GM19395 (cell line): ENCODE measurements at regions not wholly inside any gene's neighbourhood (a gene's known extent, or its start where the extent isn't known, plus 50 kb on each side); places are given as distances from the start of the nearest gene placed in this dataset.

Experiments
- ATAC-seq: cut with Tn5 transposase; IDR thresholded peaks from one replicate; pipeline ENCODE4 v1.9.1; 2021; ENCODE audit warnings: mild to moderate bottlenecking, moderate library complexity; ENCODE audit not compliant: unreplicated experiment

DNA sequence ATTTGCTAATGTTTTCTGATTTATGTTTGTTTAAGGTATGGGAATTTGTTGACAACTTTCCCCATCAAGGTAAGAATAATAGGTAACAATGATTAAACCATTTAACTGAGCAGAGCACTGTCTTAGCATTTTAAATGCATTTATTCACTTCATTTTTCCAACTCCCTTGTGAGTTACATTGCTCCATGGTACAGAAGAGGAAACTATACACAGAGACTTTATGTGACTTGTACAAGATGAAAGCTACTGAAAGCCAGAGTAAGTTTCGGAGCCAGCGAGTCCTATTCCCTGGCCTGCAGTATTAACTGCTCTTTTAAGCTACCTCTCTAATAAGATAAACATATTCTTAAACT is 708.8 kb downstream of the HDGFL1 start:
- ATAC-seq: no peak

DNA sequence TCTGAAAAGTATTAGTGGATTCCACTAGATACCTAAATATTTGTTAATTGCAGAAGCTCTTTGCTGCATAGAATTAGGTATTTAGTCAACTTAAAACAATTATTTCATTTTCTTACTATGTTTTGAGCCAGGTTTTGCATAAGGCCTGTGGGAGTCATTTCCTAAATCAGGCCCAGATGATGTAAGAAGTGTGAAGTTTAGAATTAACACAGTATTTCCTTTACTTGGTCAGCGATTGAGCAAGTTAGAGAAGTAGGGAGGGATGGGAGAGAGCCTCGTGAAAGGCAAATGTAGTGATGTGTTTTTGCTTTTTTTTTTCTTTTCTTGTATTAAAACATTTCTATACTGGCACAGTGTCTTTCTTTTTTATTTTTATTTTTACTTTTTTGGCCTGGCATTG is 711.1 kb downstream of the HDGFL1 start:
- no peak for ATAC-seq

DNA sequence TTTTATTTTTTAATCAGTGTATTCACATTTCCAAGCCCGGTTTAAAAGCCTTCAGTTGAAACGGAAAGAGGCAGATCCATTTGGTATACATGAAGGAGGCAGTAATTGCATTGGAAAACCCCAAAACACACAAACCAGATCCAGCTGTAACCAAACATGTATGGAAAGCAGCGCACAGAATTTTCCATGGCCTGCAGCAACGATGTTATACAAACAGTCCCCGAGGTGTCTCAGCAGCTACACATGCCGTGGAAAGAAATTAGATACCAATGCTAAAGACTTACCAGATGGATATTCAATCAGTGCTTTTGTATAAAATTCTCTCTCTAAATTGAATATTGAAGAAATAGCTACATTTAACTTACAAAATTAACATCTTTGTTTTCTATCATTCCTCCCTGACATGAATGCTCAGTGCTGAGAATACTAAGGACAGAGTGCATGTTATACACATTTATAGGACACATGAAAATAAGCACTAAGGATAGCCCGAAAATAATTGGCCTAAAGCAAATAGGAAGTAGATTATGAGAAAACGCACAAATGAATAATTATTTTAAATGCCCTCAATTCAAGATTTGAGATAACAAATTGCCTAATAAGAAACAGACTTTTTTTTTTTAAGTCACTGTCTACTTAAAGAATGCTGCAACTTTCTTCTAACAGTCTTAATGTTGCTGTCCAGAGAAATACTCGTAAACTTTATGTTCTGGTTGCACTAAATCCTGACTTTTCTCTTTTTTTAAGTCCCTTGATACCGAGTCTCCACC is 713.1 kb downstream of the HDGFL1 start:
- no peak for ATAC-seq

DNA sequence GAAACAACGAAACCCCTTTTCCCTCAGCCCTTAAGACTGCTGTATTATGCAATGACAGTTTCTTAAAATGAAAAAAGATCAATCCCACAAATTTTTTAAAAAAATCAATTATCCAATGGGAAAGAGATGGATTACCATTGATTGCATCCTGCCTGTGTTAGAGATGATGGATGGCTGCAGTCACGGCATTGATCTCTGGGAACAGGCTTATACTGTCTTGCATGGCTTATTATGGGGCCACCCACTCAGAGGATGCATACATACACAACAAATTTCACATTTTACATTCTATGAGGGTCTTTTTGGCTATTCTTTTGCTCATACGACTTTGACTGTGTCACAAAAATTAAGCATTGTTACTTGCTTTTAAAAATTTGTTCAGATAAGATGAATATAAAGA is 724.3 kb downstream of the HDGFL1 start:
- no peak for ATAC-seq

DNA sequence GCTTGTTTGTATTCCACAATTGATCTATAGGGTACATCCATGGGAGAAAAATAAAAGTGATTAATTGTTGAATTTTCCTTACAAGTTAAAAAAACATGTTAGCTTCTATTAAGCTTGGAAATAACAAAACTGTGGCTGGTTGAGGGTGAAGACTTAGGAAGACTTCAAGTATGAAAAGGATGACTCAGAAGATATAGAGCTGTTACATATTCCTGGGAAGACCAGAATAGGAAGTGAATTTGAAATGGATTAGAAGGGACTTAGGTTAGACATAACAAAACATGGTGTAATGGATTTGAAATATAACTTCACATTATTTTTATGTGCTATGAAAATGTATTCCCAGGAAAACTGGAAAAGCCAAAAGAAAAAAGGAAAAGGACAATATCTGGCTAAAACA is 732.2 kb downstream of the HDGFL1 start:
- ATAC-seq: no peak

DNA sequence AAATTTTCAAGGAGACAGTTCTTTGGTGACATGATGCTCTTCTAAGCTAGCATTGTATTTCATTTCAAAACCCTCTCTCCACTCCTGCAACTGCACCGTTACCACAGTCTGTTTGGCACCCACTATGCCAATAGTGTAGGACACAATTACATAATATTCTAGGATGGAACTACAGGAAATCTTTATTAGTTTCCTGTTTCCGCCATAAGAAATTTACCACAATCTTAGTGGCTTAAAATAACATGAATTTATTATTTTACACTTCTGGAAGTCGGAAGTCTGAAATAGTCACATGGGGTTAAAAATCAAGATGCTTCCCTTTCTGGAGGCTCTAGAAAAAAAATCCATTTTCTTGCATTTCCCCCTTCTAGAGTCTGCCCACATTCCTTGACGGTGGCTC is 733.1 kb downstream of the HDGFL1 start:
- no peak for ATAC-seq

DNA sequence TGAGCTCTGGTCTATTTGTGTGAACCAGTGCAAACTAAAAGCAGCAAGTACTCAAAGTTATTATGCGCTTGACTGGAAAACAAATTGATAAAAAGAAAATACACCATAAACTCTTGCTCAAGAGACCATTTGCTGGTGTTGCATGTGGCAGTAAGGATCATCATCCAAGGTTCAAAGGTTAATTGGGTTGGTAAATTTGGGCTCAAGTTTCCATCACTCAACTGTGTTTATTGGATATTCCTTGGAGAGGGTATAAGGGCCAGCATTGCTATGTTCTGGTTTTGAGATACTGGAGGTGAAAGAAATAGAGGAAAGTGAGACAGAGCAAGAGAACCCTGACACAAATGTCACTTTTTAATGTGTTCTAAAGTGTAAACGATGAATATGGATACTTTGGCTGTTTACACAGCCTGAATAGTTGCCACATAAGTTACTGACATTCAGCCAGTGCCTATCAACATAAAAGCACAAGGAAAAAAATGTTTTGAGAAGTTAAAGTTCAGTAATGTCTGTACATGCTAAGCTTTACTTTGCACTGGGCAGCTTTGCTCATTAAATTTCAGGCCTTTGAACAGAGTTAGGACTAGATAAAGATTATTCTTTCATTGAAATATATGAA is 736.1 kb downstream of the HDGFL1 start:
- no peak for ATAC-seq

DNA sequence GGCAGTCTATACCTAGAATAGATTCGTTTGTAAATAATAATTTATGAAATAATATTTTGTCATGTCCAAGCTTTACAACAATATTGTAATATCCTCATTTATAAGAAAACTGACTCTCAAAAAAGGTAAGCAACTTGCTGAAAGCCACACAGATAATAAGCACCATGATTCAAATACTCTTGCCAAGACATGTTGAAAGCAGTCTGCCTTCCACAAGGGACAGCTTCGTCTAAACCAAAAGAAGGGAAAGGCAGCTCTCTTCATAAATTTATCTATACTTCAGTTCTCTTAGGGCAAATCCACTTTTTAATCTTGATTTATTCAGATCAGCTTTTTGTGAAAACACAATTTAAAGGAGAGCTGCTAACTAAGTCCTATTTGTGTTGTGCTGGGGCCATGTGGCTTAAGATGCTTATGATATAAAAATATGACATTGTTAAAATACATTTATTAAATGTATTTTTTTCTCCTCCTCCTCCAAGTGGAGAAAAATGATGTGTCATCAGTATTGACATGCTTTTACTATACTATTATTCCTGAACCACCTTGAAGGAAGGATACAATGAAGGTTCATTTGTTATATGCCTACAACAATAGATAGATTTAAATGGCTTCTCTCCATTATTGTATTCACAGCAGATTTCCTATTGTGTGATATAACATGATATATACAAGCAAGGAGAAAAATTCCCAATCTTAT is 737.0 kb downstream of the HDGFL1 start:
- ATAC-seq: no peak

DNA sequence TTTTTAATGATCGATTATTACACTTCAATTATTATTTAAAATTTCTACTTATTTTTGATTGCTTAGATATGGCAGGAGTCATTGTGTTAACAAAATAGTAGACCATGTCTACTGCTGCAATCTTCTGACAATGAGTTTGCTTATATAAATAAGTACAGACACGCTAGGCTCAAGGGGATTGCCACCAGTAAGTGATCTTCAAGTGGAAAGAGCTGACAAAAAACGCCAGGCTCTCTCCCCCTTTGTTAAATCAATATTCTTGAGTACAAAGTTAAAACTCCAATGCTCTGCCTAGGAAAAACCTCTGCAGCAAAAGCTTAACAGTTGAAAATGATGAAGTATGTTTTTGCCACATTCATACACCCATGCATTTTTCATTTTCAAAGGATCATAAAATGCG is 738.1 kb downstream of the HDGFL1 start:
- no peak for ATAC-seq

DNA sequence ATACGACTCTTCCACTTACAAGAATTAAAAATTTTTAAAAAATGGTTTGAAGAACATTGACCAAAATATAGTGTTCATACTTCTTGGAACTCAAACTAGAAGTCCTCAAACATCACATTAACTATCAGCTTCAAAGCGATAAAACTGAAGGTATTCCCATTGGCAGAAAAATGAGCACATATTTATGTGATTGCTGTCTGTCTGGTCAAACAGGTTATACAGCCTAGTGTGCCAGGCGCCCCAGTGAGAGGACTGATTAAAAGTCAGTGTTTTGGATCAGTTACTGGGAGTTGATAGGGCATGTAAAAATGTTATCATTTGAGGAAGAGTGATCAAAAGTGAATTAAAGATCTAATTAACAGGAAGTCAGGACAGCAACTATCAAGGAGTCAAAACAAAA is 738.8 kb downstream of the HDGFL1 start:
- no peak for ATAC-seq

DNA sequence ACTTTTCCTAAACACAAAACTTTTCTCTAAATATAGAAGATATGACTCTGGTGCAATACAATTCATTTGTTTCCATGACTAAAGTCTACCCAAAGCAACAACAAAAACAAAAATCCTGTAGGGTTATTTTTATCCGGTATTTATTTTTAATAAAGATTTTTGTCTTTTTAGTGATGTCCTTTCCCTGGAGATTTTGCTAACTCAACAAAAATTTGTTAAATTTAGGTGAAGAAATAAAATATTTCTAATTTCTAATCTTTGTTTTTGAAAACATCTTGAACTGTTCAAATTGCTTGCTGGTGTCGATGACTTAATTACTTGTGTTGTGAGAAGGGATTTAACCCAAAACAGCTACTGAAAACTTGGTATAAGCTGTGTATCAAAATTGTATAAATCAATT is 741.8 kb downstream of the HDGFL1 start:
- no peak for ATAC-seq

DNA sequence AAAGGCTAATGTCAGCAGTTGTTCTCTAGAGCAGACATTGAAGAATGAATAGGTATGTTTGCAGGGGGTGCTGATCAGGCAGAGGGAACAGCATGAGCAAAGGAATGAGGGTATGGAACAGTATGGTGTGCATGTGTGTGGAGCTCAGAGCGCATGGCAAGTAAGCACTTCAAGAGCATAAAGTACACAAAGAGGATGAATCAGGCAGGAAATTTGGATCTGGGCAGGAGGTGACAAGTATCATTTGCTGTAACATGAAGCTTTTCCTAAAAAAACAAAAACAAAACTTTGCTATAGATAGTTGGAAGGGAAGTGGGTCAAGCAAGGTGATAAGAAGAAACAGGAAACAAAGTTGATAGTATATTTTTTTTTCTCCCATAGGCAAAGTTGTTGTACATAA is 746.8 kb downstream of the HDGFL1 start:
- no peak for ATAC-seq

DNA sequence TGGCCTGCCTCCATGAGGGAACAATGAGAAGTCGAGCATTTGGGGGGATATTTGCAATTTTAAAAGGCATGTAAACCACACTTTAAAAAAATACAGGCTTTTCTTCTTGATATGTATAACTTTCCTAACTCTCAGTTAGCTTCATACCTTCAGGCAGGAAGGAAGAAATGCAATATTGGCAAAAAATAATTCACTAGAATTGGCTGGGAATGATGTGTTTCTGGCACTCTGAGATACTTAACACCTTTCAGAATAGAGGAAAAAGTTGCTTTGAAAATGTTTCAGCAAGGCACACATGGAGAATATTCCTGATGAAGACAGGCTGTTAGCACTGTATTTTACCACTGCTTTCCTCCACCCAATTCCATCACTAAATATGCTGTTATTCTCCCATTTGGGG is 747.6 kb downstream of the HDGFL1 start:
- ATAC-seq: no peak

DNA sequence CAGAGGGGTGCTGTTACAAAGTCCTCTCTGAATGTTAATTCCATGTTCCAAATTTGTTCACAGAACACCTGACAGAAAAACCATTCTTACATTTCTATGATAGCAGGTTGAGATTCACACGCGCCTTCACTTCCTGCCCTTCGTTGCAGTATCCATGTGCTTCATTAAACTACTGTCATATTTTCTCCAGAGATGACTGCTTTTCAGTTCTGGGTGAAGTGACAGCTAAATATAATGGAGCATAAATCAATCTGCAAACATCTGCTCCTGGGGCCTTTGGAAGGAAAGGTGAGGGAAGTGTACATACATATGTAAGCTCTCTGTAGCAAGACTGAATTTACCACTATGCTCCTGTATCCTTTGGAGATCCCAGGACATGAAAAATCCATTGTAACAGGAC is 750.2 kb downstream of the HDGFL1 start:
- no peak for ATAC-seq

DNA sequence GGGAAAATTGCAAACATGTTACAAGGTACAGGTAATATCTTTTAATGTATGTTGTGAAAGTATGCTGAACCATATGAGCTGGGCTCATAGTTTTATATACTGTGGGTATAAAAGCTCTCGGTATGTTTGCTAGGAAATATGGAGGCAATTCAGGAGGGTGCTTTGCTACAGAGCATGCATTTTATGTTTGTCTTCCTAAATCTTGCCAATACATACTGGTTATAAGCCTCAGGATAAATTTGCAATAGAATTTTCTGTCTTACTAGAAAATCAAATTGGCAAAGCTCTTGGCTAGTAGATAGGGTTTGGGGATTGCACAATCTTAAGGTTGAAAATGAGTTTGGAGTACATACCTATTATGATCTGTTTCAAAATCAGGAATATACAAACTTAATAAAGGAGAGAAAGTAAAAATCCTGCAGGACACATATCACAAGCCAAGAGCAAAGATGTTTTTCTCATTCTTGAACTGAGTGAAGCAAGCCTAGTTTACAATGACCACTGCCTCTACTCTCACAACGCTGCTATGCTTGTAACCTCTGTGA is 751.2 kb downstream of the HDGFL1 start:
- ATAC-seq: no peak

DNA sequence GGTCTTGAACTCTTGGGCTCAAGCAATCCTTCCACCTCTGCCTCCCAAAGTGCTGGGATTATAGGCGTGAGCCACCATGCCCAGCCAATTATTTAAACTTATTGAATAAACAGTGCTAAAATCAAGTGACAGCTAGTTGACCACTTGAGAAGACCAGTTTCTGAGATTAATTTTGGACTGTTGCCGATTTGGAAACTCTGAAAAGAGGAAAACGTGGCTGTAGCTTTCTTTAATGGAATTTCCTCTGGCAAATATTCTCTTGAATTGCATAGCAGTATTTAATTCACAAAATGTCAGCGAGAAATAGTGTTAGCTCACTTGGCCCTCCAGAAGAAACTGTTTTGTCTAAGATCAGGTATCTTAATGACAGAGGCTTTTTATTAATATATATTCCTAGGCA is 754.5 kb downstream of the HDGFL1 start:
- ATAC-seq: no peak

DNA sequence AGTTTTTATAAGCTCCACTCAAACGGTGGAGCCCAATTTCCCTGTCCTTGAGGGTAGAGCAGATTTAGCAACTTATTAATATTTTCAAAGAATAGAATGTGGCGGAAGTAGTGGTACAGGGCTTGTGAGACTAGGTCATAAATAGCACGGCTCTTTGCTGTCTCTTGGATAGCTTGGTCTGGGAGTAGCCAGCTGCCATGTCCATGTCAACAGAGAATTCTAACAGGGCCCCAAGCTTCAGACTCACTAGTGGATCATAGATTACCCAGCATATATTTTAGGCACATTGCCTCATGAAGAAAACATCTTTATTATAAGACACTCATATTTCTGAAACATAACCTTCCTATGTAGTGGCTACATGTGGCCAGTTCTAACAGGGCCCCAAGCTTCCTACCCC is 755.7 kb downstream of the HDGFL1 start:
- ATAC-seq: no peak

DNA sequence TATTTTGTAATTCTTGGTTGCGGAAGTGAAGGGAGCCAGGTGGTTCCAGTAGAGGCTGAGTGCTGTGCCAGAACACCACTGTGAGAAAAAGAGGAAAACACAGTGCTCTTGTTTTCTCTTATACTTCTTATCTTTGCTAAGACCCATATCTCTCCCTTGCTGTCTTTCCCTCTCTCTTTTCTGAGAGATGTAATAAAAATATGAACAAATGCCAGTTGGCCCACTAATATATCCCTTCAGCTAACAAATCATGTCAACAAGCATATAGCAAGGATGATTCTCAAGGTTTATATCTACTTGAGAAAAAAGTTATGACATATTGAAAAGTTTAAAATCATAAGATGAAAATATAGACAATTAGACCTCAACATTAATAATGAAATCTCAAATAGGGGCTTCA is 758.3 kb downstream of the HDGFL1 start:
- ATAC-seq: no peak

DNA sequence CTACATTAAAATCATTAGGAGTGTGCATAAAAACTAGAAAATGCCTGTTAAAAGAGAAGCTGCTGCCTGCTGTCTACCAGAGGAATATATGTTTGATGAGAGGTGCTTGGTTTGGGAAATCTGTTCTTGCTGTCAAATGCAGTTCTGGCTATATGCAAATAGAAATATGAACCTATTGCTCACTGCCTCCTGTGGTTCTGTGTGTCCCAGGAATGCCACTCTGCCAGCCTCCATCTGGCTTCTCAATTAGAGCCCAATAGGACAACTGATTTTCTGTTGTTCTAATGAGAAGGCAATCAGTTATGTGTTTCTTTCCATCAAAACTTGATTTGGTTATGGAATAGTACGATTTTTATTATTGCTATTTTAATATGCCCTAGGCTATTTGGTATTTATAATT is 759.7 kb downstream of the HDGFL1 start:
- ATAC-seq: no peak

DNA sequence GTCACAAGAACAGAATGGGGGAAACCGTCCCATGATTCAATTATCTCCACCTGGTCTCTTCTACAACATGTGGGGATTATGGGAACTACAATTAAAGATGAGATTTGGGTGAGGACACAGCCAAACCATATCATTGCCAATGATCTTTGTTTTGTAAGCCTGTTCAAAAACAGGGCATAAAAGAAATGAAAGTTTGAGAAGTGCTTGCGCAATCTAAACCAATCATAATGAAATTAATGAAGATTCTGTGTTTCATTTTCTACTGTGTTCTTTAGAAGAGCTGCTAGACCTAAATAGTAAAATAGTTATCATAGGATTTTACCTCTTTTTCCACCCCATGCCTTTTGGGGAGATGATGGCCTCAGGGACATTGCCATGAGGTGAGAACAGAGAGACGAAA is 761.3 kb downstream of the HDGFL1 start:
- ATAC-seq: no peak

DNA sequence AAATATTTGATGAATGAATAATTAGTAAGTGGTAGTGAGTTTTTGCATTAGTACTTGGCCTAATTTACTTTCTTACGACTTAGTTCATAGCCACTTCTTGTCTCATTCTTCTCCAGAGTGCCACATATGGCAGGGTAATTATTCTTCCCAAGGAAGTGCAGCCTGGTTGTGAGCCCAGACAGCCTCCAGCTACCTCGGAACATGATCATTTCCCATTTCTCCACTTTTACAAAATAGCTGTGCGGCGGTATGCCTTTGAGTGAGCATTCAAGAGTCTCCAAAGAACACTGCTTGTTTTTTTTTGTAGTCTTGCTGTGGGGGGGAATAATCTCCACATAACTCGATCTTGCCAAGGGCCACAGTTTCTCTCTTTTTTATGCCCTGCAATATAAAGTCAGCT is 765.0 kb downstream of the HDGFL1 start:
- ATAC-seq: no peak

DNA sequence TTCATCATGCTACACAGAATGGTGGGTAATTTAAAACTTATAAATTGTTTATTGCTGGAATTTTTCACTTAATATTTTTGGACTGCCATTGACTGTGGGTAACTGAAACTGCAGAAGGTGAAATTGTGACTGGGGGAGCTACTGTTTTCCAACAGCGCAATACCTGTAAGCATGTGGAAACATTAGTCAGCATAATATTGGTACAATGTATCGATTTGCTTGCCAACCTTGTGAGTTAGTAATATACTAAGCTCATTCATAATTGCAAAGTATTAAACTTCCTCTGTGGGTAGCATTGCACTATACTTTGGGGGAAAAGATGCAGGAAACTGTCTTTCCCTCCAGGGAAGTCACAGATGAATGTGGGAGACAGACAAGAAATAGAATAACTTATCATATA is 766.5 kb downstream of the HDGFL1 start:
- ATAC-seq: no peak
